ENCODE measurements at regions not wholly inside any gene's neighbourhood (a gene's known extent, or its start where the extent isn't known, plus 50 kb on each side); places are given as distances from the start of the nearest gene placed in this dataset.

DNA sequence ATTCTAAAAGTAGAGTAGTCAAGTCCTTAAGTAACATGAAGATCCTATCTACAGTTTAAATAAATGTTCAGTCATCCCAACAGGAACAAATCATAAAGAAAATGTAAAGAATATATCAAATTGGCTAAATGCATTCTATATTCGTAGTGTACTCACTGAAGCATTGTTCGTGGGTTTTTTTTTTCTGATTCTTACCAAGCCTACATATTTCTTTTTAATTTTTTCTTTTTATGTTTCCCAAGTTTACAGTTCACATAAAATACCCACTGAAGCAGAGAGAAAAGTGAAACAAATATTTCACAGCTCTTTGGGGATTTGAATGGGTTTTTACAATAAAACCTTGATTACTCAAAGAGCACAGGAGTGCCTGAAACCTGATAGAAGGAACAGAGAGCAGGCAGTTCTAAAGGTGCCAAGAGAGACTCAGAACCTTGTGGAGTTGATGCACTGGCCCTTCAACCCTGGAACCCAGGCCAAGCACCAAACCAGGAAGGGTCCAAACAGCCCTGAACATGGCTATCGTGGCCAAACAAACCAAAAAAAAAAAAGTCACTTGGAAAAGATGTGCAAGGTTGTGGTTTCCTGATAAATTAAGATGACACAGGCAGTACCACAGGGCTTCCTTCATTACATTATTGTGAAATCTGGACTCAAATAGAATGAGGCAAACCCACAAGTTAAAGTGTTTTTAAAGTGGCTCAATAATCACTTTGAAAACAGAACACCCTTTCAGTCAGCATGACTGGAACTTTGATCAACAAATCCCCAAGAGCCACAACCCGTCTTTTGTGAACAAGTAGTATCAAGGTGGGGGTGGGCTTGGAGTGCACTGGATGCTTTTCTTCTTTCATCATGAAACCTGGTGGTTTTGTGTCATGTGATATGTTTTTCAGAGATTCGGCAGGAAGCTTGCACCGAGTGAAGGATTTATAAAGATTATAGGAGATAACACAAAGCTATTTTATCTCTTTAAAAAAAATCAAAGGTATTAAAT, 245.0 kb upstream of the FN1 start (continued):
- TF ChIP-seq YY1 (IDR thresholded peaks at IDR 0.05; ENCODE audit: insufficient read depth, insufficient replicate concordance, low read depth, low read length), result peak; percentile 46
- TF ChIP-seq, protein P1, sequence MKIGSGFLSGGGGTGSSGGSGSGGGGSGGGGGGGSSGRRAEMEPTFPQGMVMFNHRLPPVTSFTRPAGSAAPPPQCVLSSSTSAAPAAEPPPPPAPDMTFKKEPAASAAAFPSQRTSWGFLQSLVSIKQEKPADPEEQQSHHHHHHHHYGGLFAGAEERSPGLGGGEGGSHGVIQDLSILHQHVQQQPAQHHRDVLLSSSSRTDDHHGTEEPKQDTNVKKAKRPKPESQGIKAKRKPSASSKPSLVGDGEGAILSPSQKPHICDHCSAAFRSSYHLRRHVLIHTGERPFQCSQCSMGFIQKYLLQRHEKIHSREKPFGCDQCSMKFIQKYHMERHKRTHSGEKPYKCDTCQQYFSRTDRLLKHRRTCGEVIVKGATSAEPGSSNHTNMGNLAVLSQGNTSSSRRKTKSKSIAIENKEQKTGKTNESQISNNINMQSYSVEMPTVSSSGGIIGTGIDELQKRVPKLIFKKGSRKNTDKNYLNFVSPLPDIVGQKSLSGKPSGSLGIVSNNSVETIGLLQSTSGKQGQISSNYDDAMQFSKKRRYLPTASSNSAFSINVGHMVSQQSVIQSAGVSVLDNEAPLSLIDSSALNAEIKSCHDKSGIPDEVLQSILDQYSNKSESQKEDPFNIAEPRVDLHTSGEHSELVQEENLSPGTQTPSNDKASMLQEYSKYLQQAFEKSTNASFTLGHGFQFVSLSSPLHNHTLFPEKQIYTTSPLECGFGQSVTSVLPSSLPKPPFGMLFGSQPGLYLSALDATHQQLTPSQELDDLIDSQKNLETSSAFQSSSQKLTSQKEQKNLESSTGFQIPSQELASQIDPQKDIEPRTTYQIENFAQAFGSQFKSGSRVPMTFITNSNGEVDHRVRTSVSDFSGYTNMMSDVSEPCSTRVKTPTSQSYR (CRISPR knock-in tag; IDR thresholded peaks at IDR 0.05; ENCODE audit: borderline replicate concordance), result peak; percentile 95
- no peak for TF ChIP-seq SMAD1 (CRISPR knock-in tag; IDR thresholded peaks at IDR 0.05; ENCODE audit: borderline replicate concordance, low read depth)
- TF ChIP-seq ATAD3A (CRISPR knock-in tag; IDR thresholded peaks at IDR 0.05), result no peak
- no peak for TF ChIP-seq ZNF781 (CRISPR knock-in tag; IDR thresholded peaks at IDR 0.05; ENCODE audit: borderline replicate concordance, not compliant biosample characterization)
- TF ChIP-seq, protein P2, sequence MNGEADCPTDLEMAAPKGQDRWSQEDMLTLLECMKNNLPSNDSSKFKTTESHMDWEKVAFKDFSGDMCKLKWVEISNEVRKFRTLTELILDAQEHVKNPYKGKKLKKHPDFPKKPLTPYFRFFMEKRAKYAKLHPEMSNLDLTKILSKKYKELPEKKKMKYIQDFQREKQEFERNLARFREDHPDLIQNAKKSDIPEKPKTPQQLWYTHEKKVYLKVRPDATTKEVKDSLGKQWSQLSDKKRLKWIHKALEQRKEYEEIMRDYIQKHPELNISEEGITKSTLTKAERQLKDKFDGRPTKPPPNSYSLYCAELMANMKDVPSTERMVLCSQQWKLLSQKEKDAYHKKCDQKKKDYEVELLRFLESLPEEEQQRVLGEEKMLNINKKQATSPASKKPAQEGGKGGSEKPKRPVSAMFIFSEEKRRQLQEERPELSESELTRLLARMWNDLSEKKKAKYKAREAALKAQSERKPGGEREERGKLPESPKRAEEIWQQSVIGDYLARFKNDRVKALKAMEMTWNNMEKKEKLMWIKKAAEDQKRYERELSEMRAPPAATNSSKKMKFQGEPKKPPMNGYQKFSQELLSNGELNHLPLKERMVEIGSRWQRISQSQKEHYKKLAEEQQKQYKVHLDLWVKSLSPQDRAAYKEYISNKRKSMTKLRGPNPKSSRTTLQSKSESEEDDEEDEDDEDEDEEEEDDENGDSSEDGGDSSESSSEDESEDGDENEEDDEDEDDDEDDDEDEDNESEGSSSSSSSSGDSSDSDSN (CRISPR knock-in tag; IDR thresholded peaks at IDR 0.05), result peak; percentile 35; the same call in 1 of the 2 replicates
- TF ChIP-seq TRIM24 (CRISPR knock-in tag; IDR thresholded peaks at IDR 0.05), result peak; percentile 90
- peak; percentile 99 for TF ChIP-seq CEBPB (IDR thresholded peaks at IDR 0.05; ENCODE audit: borderline replicate concordance, low read depth, low read length)
- TF ChIP-seq GABPB1 (CRISPR knock-in tag; IDR thresholded peaks at IDR 0.05), result peak; percentile 38; the same call in 1 of the 2 replicates
- TF ChIP-seq RAD51 (IDR thresholded peaks at IDR 0.05; ENCODE audit: borderline replicate concordance), result peak; percentile 73
- TF ChIP-seq, protein P3, sequence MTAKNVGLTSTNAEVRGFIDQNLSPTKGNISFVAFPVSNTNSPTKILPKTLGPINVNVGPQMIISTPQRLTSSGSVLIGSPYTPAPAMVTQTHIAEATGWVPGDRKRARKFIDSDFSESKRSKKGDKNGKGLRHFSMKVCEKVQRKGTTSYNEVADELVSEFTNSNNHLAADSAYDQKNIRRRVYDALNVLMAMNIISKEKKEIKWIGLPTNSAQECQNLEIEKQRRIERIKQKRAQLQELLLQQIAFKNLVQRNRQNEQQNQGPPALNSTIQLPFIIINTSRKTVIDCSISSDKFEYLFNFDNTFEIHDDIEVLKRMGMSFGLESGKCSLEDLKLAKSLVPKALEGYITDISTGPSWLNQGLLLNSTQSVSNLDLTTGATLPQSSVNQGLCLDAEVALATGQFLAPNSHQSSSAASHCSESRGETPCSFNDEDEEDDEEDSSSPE (CRISPR knock-in tag; IDR thresholded peaks at IDR 0.05), result peak; percentile 66
- TF ChIP-seq, protein P4, sequence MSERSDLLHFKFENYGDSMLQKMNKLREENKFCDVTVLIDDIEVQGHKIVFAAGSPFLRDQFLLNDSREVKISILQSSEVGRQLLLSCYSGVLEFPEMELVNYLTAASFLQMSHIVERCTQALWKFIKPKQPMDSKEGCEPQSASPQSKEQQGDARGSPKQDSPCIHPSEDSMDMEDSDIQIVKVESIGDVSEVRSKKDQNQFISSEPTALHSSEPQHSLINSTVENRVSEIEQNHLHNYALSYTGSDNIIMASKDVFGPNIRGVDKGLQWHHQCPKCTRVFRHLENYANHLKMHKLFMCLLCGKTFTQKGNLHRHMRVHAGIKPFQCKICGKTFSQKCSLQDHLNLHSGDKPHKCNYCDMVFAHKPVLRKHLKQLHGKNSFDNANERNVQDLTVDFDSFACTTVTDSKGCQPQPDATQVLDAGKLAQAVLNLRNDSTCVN (CRISPR knock-in tag; IDR thresholded peaks at IDR 0.05; ENCODE audit: borderline replicate concordance), result no peak; the same call in 1 of the 2 replicates
- peak; percentile 55; the same call in 1 of the 2 replicates for TF ChIP-seq ZNF564 (CRISPR knock-in tag; IDR thresholded peaks at IDR 0.05)
- TF ChIP-seq GATAD2A (CRISPR knock-in tag; IDR thresholded peaks at IDR 0.05), result peak; percentile 100
- TF ChIP-seq, protein P5, sequence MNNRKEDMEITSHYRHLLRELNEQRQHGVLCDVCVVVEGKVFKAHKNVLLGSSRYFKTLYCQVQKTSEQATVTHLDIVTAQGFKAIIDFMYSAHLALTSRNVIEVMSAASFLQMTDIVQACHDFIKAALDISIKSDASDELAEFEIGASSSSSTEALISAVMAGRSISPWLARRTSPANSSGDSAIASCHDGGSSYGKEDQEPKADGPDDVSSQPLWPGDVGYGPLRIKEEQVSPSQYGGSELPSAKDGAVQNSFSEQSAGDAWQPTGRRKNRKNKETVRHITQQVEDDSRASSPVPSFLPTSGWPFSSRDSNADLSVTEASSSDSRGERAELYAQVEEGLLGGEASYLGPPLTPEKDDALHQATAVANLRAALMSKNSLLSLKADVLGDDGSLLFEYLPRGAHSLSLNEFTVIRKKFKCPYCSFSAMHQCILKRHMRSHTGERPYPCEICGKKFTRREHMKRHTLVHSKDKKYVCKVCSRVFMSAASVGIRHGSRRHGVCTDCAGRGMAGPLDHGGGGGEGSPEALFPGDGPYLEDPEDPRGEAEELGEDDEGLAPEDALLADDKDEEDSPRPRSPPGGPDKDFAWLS (CRISPR knock-in tag; IDR thresholded peaks at IDR 0.05; ENCODE audit: borderline replicate concordance), result no peak; the same call in 1 of the 2 replicates
- peak; percentile 53; the same call in 1 of the 2 replicates for TF ChIP-seq KDM5A (IDR thresholded peaks at IDR 0.05; ENCODE audit: borderline replicate concordance, low read length)
- TF ChIP-seq CCDC6 (CRISPR knock-in tag; IDR thresholded peaks at IDR 0.05), result peak; percentile 81
- TF ChIP-seq MLLT10 (CRISPR knock-in tag; IDR thresholded peaks at IDR 0.05), result no peak

All from HepG2 (cell line).